Caki2 (cell line): ENCODE measurements at regions not wholly inside any gene's neighbourhood (a gene's known extent, or its start where the extent isn't known, plus 50 kb on each side); places are given as distances from the start of the nearest gene placed in this dataset.

ENCODE experiments used
- DNase-seq: peaks from one replicate; pipeline ENCODE4 v3.0.0-alpha.2; 2015; ENCODE audit warnings: low read depth
- in situ Hi-C: cut with HindIII; loops from 2 replicates; pipeline ENCODE4 v1.10.0; 2016; ENCODE audit warnings: low sequenced_read_pairs, low pct_unique_long_range_greater_than_20kb, mixed read lengths

- in situ Hi-C loops: no loop called here
- no peak for DNase-seq
These were observed 91.8 kb upstream of the SKOR2 start for GRCh38 chr18:47343291-47343690.

- in situ Hi-C loops: no loop called here
- no peak for DNase-seq
These were observed 91.1 kb upstream of the SKOR2 start for GRCh38 chr18:47342566-47342965.

GRCh38 chr18:47341678-47342077 is 90.2 kb upstream of the SKOR2 start:
- no peak for DNase-seq
- in situ Hi-C loops: no loop called here

GRCh38 chr18:47334966-47335365 is 83.5 kb upstream of the SKOR2 start:
- DNase-seq: no peak
- in situ Hi-C loops: no loop called here

DNA sequence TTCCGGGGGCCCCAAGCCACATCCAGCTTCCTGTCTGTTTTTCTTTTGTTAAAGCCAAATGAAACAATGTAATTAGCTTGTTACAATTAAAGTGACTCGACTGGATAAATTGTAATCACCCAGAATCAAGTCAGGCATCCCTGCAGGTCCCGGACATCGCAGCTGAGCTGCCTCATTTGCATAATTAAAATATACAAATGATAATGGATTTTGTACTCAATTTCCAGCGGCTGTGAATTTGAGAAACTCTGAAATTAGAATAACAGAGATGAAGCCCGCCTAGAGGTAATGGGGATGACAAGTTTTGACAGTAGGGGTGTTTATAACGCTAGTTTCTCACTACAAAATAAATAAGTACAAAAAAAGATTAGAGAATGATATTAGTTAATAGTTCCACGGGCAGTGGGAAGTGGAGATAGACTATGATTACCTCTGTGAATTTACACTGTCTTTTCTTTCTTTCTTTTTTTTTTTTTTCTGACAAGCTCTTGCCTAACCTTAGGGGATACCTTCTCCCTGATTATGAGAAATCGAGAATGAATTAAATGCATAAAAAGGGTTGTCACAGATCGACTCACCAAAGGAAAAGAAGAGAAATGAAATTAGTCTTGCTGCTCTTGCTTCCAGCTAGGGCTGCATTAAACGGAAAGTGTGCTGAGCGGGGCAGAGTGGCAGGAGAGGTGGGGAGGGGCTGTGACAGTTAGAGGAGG is 82.6 kb upstream of the SKOR2 start:
- no peak for DNase-seq
- in situ Hi-C loops: no loop called here

GRCh38 chr18:47331641-47332040 is 80.2 kb upstream of the SKOR2 start:
- no peak for DNase-seq
- in situ Hi-C loops: no loop called here

DNA sequence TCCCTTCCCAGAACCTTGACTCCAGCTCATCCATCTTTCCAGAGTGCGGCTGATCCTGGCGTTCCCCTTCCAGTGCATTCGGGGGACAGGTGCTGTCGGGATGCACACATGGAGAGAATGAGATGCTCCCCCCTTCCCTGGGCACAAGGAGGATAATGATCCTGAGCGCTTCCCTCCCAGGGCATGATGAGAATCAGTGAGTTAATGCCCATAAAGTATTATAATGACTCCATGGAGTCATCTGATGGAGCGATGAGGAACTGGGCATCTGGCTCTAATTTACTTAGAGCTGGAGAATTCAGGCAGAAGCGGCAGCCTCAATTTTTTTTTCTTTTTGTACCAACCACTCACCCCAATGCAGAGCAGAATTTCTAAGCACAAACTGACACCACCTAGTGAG is 79.6 kb upstream of the SKOR2 start:
- no peak for DNase-seq
- in situ Hi-C loops: no loop called here

DNA sequence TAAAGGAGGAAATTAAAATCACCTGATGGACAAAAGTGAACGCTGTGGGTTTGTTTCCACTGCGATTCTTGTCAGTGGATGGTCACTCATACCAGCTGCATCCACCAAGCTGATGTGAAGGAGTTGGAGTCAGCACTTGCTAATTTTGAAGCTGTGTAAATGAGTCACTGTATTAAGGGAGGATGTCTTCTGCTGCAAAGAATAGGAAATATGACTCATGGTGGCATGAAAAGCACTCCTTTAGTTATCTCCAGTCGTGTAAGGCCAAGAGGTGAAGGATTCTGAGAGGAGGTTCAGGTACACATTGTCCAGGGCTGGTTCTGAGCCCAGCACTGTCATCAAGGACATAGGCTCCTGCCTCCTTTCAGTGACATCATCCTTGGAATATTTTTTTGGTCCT is 71.7 kb upstream of the SKOR2 start:
- in situ Hi-C loops: no loop called here

DNA sequence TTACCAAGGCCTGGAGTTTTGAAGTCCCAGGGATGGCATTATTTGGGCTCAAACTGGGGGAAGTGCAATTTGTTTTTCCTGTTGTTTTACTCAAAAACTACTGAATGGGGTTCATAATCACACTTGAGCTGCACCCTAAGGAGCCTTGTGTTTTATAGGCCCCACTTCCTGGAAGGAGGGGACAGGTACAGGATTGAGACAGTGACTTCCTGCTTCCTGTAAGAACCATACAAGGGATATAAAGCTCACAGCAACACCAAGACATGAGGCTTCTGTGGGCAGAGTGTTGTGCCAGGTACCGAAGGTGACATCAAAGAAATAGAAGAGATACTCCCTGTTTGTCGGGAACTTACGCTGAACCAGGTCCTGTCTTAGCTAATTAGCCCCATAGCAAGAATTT is 70.4 kb upstream of the SKOR2 start:
- no peak for DNase-seq
- in situ Hi-C loops: no loop called here

More for the DNA sequence above, 71.7 kb upstream of the SKOR2 start:
- no peak for DNase-seq

DNA sequence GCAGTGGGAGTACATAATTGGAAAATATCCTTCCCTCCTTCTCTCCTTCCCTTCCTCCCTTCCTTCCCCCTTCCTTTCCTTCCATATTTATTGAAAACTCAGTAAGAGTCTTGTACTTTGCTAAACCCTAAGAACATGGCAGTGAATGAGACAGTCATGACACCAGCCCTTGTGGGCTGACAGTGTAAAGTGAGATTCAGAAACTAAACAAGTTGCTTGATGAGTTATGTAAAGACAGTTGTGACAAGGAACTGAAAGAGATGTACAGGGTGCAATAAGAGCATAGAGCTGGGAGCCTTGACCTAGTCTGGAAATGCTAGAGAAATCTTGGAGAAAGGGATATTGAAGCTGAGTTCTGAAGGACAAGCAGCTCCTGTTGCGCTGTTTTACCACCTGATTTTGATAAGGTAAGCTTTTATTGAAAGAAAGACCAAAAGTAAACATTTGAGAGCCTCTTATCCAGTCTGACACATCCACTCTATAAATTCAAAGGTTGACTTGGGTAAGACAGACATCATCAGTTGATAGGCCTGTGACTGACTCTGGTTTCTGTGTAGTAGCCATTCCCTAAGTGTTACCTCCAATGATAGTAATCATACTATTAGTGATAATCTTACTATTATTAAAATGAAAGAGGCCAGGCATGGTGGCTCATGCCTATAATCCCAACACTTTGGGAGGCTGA is 66.5 kb upstream of the SKOR2 start:
- in situ Hi-C loops: no loop called here
- no peak for DNase-seq

GRCh38 chr18:47316924-47317323 is 65.5 kb upstream of the SKOR2 start:
- in situ Hi-C loops: no loop called here
- no peak for DNase-seq

DNA sequence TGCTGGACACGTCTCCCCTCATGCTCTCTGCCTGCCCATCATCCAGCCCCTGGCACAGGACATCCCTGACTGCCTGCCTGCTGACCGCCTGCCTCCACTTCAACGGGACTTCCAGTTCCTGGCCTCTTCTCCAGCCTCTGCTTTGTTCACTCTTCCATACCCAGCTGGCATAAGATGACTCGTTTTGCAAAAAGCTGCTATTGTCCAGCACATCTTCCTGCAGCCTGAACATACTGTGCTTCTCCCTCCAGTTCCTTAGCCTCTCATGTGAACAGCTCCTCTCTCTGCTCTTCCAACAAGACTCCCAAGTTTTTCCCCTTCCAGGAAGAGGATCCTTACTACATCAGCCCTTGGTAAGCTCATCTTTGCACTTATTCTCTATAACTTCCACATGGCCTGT is 62.4 kb upstream of the SKOR2 start:
- in situ Hi-C loops: no loop called here
- no peak for DNase-seq

- in situ Hi-C loops: no loop called here
- no peak for DNase-seq
These were observed 60.1 kb upstream of the SKOR2 start for GRCh38 chr18:47311585-47311984.
